Panc1 (cell line): ENCODE measurements at regions not wholly inside any gene's neighbourhood (a gene's known extent, or its start where the extent isn't known, plus 50 kb on each side); places are given as distances from the start of the nearest gene placed in this dataset.

ENCODE experiments used
- ATAC-seq: fragments of 200-7000 bp; cut with Tn5 transposase; 2 replicates; pipeline ENCODE4 v1.9.1; 2020; ENCODE audit warnings: mild to moderate bottlenecking, moderate library complexity
- BruUV-seq: library from RNA; stranded (reverse); fragments of 400-500 nt; replicated peaks from 2 replicates; lab custom pipeline; 2021; lab: Mats Ljungman, UMichigan
- CTCF ChIA-PET: fragments of 300-600 bp; sonication (Branson Sonifier 250); formaldehyde crosslinking; loops from one replicate; lab custom pipeline; 2022; ENCODE audit warnings: antibody characterized with exemption; lab: Charles Lee
- POLR2A ChIA-PET: fragments of 300-600 bp; sonication (Branson Sonifier 250); formaldehyde crosslinking; loops from one replicate; lab custom pipeline; 2022; ENCODE audit warnings: antibody characterized with exemption; lab: Charles Lee
- DNase-seq: peaks from one replicate; pipeline ENCODE4 v3.0.0-alpha.2; 2010; ENCODE audit warnings: low read depth, low spot score
- H3K27ac ChIP-seq: 2 replicates; pipeline ENCODE4 v1.5.1; 2011; ENCODE audit warnings: mild to moderate bottlenecking, low read length, inconsistent platforms
- H3K27me3 ChIP-seq: fragments of 200-500 bp; sonication (Bioruptor generic); 2 replicates; pipeline ENCODE4 v1.6.0; 2014; ENCODE audit warnings: low read length, inconsistent platforms; ENCODE audit not compliant: control insufficient read depth, insufficient read depth
- H3K36me3 ChIP-seq: fragments of 200-500 bp; sonication (Bioruptor generic); 2 replicates; pipeline ENCODE4 v1.5.1; 2014; ENCODE audit warnings: inconsistent platforms, mild to moderate bottlenecking, low read length, moderate library complexity; ENCODE audit not compliant: control insufficient read depth, insufficient read depth
- H3K4me1 ChIP-seq: 2 replicates; pipeline ENCODE4 v1.5.1; 2011; ENCODE audit warnings: inconsistent platforms, mild to moderate bottlenecking, low read length, moderate library complexity; ENCODE audit not compliant: control insufficient read depth, insufficient read depth
- H3K4me3 ChIP-seq, 2 experiments: 2 replicates each; pipeline ENCODE4 v1.5.1; 2011 to 2012; ENCODE audit warnings: low read depth in 2 of 2, low read length in 2 of 2, mild to moderate bottlenecking in 2 of 2, inconsistent platforms in 1 of 2, moderate library complexity in 1 of 2
- H3K9me3 ChIP-seq: fragments of 200-500 bp; sonication (Bioruptor generic); 2 replicates; pipeline ENCODE4 v1.5.1; 2014; ENCODE audit warnings: low read depth, mild to moderate bottlenecking, inconsistent platforms, low read length, moderate library complexity; ENCODE audit not compliant: control insufficient read depth, insufficient read depth
- POLR2AphosphoS5 ChIP-seq: IDR thresholded peaks from 2 replicates; pipeline ENCODE4 v1.6.1; 2012; ENCODE audit warnings: mild to moderate bottlenecking, low read depth, low read length, moderate library complexity
- SIN3A ChIP-seq: IDR thresholded peaks from 2 replicates; pipeline ENCODE4 v1.6.1; 2012; ENCODE audit warnings: low read depth, mild to moderate bottlenecking, low read length, moderate library complexity, borderline replicate concordance; ENCODE audit not compliant: insufficient read depth
- TCF7L2 ChIP-seq: IDR thresholded peaks from 2 replicates; pipeline ENCODE4 v1.6.1; 2011; ENCODE audit warnings: mild to moderate bottlenecking, low read depth, low read length, inconsistent platforms
- in situ Hi-C: cut with HindIII; loops from 2 replicates; pipeline ENCODE4 v1.10.0; 2016; ENCODE audit warnings: low sequenced_read_pairs, low pct_unique_long_range_greater_than_20kb
- intact Hi-C: fragments of 100-400 bp; cut with micrococcal nuclease; formaldehyde crosslinking; loops from one replicate; pipeline ENCODE4 v1.10.0; 2022; ENCODE audit not compliant: unreplicated experiment
- TF ChIP-seq, protein P1 (sequence below): fragments of 450-650 bp; IDR thresholded peaks from 2 replicates; pipeline ENCODE4 v1.5.1; 2017; ENCODE audit warnings: mild to moderate bottlenecking
- TF ChIP-seq, protein P2 (sequence below), 2 experiments: IDR thresholded peaks; 2 replicates each; pipeline ENCODE4 v1.6.1; 2011 to 2012; ENCODE audit warnings: low read depth in 2 of 2, control low read depth in 1 of 2, low read length in 1 of 2, mild to moderate bottlenecking in 1 of 2, moderate library complexity in 1 of 2; ENCODE audit not compliant: insufficient read depth in 1 of 2

DNA sequence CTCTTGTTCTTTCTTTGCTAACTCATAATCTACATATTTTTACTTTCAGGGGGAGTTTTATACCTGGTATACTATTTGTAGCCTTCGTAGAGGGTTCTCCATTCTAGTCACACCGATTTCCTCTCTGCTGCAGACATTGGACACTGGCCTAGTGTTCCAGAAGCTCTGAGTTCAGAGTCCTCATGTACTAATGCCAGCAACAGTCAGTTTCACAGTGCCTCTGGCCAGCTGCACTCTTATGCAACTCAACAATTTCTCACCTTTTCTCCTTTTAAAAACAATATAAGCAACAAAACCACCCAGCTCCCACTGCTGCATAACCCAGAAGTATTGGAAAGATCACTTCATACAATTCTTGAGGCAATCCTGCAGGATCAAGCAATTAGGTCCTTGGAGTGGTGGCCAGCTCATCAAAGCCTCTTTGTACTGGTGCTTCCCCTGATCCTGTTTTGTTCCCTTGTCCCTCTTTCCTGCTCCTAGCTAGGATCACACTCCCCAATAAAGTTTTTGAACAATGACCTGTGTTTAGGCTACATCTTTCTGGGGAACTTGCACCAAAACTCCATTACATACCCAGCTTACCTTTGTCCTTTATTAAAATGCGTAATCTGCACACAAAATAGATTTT is 98.1 kb upstream of the TUT7 start:
- ChIA-PET CTCF (no interaction called here), POLR2A (no interaction called here)
- H3K4me1 ChIP-seq, result no peaks in the 10 kb centered on the region
- H3K27ac ChIP-seq, result no peak overlapping the region
- intact Hi-C loops (no loop called here), in situ Hi-C loops (no loop called here)
- no peaks in the 10 kb centered on the region for H3K27me3 ChIP-seq
- no peak for ATAC-seq
- TF ChIP-seq SIN3A, result no peak
- no peak for TF ChIP-seq TCF7L2
- TF ChIP-seq, protein P1, sequence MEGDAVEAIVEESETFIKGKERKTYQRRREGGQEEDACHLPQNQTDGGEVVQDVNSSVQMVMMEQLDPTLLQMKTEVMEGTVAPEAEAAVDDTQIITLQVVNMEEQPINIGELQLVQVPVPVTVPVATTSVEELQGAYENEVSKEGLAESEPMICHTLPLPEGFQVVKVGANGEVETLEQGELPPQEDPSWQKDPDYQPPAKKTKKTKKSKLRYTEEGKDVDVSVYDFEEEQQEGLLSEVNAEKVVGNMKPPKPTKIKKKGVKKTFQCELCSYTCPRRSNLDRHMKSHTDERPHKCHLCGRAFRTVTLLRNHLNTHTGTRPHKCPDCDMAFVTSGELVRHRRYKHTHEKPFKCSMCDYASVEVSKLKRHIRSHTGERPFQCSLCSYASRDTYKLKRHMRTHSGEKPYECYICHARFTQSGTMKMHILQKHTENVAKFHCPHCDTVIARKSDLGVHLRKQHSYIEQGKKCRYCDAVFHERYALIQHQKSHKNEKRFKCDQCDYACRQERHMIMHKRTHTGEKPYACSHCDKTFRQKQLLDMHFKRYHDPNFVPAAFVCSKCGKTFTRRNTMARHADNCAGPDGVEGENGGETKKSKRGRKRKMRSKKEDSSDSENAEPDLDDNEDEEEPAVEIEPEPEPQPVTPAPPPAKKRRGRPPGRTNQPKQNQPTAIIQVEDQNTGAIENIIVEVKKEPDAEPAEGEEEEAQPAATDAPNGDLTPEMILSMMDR, result no peak
- TF ChIP-seq, protein P2, sequence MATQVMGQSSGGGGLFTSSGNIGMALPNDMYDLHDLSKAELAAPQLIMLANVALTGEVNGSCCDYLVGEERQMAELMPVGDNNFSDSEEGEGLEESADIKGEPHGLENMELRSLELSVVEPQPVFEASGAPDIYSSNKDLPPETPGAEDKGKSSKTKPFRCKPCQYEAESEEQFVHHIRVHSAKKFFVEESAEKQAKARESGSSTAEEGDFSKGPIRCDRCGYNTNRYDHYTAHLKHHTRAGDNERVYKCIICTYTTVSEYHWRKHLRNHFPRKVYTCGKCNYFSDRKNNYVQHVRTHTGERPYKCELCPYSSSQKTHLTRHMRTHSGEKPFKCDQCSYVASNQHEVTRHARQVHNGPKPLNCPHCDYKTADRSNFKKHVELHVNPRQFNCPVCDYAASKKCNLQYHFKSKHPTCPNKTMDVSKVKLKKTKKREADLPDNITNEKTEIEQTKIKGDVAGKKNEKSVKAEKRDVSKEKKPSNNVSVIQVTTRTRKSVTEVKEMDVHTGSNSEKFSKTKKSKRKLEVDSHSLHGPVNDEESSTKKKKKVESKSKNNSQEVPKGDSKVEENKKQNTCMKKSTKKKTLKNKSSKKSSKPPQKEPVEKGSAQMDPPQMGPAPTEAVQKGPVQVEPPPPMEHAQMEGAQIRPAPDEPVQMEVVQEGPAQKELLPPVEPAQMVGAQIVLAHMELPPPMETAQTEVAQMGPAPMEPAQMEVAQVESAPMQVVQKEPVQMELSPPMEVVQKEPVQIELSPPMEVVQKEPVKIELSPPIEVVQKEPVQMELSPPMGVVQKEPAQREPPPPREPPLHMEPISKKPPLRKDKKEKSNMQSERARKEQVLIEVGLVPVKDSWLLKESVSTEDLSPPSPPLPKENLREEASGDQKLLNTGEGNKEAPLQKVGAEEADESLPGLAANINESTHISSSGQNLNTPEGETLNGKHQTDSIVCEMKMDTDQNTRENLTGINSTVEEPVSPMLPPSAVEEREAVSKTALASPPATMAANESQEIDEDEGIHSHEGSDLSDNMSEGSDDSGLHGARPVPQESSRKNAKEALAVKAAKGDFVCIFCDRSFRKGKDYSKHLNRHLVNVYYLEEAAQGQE (IDR thresholded peaks at IDR 0.05; ENCODE audit: insufficient read depth in 1 of 2, low read depth in 2 of 2, low read length in 1 of 2), result no peak
- no peak for TF ChIP-seq POLR2AphosphoS5
- no peaks in the 10 kb centered on the region for H3K36me3 ChIP-seq
- H3K9me3 ChIP-seq, result no peaks in the 10 kb centered on the region
- no peak for DNase-seq
- BruUV-seq, result no TSS peak
- no peak overlapping the region for H3K4me3 ChIP-seq

DNA sequence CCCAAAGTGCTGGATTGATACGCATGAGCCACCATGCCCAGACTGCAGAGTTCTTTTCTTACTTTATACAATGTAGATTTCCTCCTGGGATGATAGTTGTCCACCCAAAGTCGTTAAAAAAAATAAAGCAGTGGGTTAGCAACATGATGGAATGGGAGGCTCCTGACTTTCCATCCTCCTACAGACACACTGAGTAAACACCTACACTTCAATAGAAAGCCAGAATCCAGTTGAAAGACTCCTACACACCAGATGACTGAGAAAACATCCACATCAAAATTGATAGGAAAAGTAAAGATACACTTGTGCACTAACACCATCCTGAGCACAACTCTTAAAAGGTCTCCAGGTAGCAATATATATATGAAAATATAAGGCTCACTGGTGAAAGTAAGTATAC is 95.0 kb upstream of the TUT7 start:
- in situ Hi-C loops (no loop called here), intact Hi-C loops (no loop called here)
- Histone ChIP-seq H3K4me1 (no peaks in the 10 kb centered on the region), H3K4me3 (no peak overlapping the region), H3K27ac (no peak overlapping the region), H3K27me3 (no peaks in the 10 kb centered on the region), H3K36me3 (no peaks in the 10 kb centered on the region), H3K9me3 (no peaks in the 10 kb centered on the region)
- CTCF ChIA-PET, result no interaction called here
- POLR2A ChIA-PET, result no interaction called here
- DNase-seq (no peak), ATAC-seq (no peak)
- no TSS peak for BruUV-seq
- TF ChIP-seq TCF7L2 (no peak), POLR2AphosphoS5 (no peak), SIN3A (no peak)
- TF ChIP-seq, protein P1, result no peak
- TF ChIP-seq, protein P2 (IDR thresholded peaks at IDR 0.05; ENCODE audit: insufficient read depth in 1 of 2, low read depth in 2 of 2, low read length in 1 of 2), result no peak
